ENCODE measurements at regions not wholly inside any gene's neighbourhood (a gene's known extent, or its start where the extent isn't known, plus 50 kb on each side); places are given as distances from the start of the nearest gene placed in this dataset.

DNA sequence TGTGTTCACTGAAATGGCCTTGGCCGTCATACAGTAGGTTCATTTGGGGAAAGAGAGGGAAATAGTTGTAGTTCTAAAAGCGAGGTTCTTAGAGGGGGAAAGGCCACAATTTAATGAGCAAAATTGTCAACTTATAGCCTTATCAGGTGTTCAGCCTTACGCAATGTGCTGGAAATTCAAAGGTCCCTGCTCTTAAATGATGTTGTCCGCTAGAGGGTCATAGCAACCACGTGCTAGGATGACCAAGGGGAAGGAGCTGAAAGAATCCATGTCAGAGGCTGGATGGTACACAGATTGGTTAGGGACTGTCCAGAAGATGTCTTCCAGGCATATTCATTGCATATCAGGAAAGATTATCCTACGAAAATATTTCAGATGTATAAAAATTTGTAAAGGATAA is 282.3 kb upstream of the MEX3C start:
- TF ChIP-seq, protein P1, sequence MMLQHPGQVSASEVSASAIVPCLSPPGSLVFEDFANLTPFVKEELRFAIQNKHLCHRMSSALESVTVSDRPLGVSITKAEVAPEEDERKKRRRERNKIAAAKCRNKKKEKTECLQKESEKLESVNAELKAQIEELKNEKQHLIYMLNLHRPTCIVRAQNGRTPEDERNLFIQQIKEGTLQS (IDR thresholded peaks at IDR 0.05; ENCODE audit: insufficient read depth, low read depth, low read length) = no peak
- no peak for TF ChIP-seq CTCF (IDR thresholded peaks at IDR 0.05; ENCODE audit: control extremely low read depth in 1 of 3, insufficient read depth in 1 of 3, low read depth in 1 of 3, low read length in 3 of 3)
- TF ChIP-seq GTF2F1 (IDR thresholded peaks at IDR 0.05; ENCODE audit: borderline replicate concordance, low read depth, low read length) = no peak
- no peak for TF ChIP-seq SP2 (IDR thresholded peaks at IDR 0.05; ENCODE audit: low read length)
